GM12878 (cell line): ENCODE measurements at regions not wholly inside any gene's neighbourhood (a gene's known extent, or its start where the extent isn't known, plus 50 kb on each side); places are given as distances from the start of the nearest gene placed in this dataset.

ENCODE experiments used
- EZH2 ChIP-seq: IDR thresholded peaks from 2 replicates; pipeline ENCODE4 v1.6.1; 2012; ENCODE audit warnings: low read depth, mild to moderate bottlenecking, control low read depth, inconsistent platforms, low read length, borderline replicate concordance; ENCODE audit not compliant: control insufficient read depth
- IKZF1 ChIP-seq: fragments of 450-650 bp; conservative IDR thresholded peaks from 2 replicates; pipeline ENCODE4 v1.6.1; 2017; ENCODE audit warnings: antibody characterized with exemption, mild to moderate bottlenecking
- STAT1 ChIP-seq: fragments of 450-650 bp; conservative IDR thresholded peaks from 2 replicates; pipeline ENCODE4 v1.6.1; 2014; ENCODE audit warnings: antibody characterized with exemption, mild to moderate bottlenecking

DNA sequence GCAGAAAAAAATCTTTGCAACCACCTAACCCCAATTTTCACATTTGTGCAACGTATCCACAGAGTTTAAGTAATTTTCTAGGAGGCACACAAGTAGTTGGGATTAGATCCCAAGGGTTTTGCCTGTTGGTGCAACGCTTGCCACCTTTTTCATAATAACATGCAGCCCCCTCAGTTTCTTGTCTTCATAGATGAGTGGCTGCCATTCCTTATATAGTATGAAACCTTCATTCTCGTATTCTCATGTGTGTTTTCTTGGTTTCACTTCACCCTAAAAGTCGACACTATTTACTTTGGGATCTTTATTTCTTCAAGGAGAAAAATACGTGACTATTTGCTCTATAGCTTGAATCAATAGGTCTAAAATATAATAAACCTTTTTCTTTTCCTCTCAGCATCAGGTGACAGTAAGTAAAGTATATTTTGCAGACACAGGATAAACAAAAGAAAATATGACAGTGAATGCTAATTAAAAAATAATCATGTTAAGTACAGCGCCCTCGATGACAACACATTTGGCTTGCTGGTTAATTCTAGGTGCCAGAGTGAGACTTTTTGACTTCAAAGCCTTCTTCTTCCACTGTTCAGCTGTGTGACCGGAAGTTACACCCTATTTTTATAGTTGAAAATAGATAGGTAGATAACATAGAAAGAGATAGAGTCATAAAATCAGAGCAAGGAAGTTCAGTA, 342.8 kb upstream of the CCNG1 start:
- TF ChIP-seq STAT1: no peak
- TF ChIP-seq IKZF1: peak; percentile 94
- TF ChIP-seq EZH2: no peak
